ENCODE measurements at regions not wholly inside any gene's neighbourhood (a gene's known extent, or its start where the extent isn't known, plus 50 kb on each side); places are given as distances from the start of the nearest gene placed in this dataset.

GRCh38 chr2:47315475-47315874 is 53.6 kb upstream of the EPCAM start:
- Mint-ChIP-seq H3K9me3 (no peaks in the 10 kb centered on the region), H3K4me3 (no peak overlapping the region), H3K4me1 (no peaks in the 10 kb centered on the region), H3K36me3 (ENCODE audit: insufficient read depth) (no peaks in the 10 kb centered on the region), H3K27ac (ENCODE audit: low read depth) (no peak overlapping the region), H3K27me3 (peaks cover 6% of the 10 kb centered on the region)
- ATAC-seq (replicated peaks; ENCODE audit: extremely low read depth, poor library complexity, severe bottlenecking) (no peak), DNase-seq (ENCODE audit: low spot score in 2 of 2) (no peak)

GRCh38 chr2:47313728-47314127 is 55.4 kb upstream of the EPCAM start:
- ATAC-seq (replicated peaks; ENCODE audit: extremely low read depth, poor library complexity, severe bottlenecking) (no peak), DNase-seq (ENCODE audit: low spot score in 2 of 2) (no peak)
- H3K36me3 Mint-ChIP-seq (ENCODE audit: insufficient read depth) = no peaks in the 10 kb centered on the region

GRCh38 chr2:47313141-47313691 is 55.9 kb upstream of the EPCAM start:
- no peaks in the 10 kb centered on the region for H3K4me1 Mint-ChIP-seq
- no peak overlapping the region for H3K27ac Mint-ChIP-seq (ENCODE audit: low read depth)
- no peak overlapping the region for H3K4me3 Mint-ChIP-seq
- H3K36me3 Mint-ChIP-seq (ENCODE audit: insufficient read depth) = no peaks in the 10 kb centered on the region
- no peaks in the 10 kb centered on the region for H3K9me3 Mint-ChIP-seq
- H3K27me3 Mint-ChIP-seq = no peaks in the 10 kb centered on the region
- ATAC-seq (replicated peaks; ENCODE audit: extremely low read depth, poor library complexity, severe bottlenecking) (no peak), DNase-seq (ENCODE audit: low spot score in 2 of 2) (no peak)

More at GRCh38 chr2:47313728-47314127, 55.4 kb upstream of the EPCAM start:
- Mint-ChIP-seq H3K9me3 (no peaks in the 10 kb centered on the region), H3K27me3 (no peaks in the 10 kb centered on the region), H3K4me3 (no peak overlapping the region), H3K4me1 (no peaks in the 10 kb centered on the region), H3K27ac (ENCODE audit: low read depth) (peak overlapping the region; percentile 17)

- no peaks in the 10 kb centered on the region for H3K36me3 Mint-ChIP-seq (ENCODE audit: insufficient read depth)
- ATAC-seq (replicated peaks; ENCODE audit: extremely low read depth, poor library complexity, severe bottlenecking) = no peak
- H3K4me3 Mint-ChIP-seq = no peak overlapping the region
- H3K27me3 Mint-ChIP-seq = no peaks in the 10 kb centered on the region
- no peaks in the 10 kb centered on the region for H3K9me3 Mint-ChIP-seq
- DNase-seq (ENCODE audit: low spot score in 2 of 2) = no peak
- H3K27ac Mint-ChIP-seq (ENCODE audit: low read depth) = no peak overlapping the region
- H3K4me1 Mint-ChIP-seq = no peaks in the 10 kb centered on the region
Observed at GRCh38 chr2:47312491-47312850, 56.6 kb upstream of the EPCAM start.

- DNase-seq (ENCODE audit: low spot score in 2 of 2) (no peak), ATAC-seq (replicated peaks; ENCODE audit: extremely low read depth, poor library complexity, severe bottlenecking) (no peak)
- H3K4me3 Mint-ChIP-seq = no peak overlapping the region
- H3K4me1 Mint-ChIP-seq = no peaks in the 10 kb centered on the region
- H3K36me3 Mint-ChIP-seq (ENCODE audit: insufficient read depth) = no peaks in the 10 kb centered on the region
- no peaks in the 10 kb centered on the region for H3K9me3 Mint-ChIP-seq
- no peak overlapping the region for H3K27ac Mint-ChIP-seq (ENCODE audit: low read depth)
- no peaks in the 10 kb centered on the region for H3K27me3 Mint-ChIP-seq
Observed at GRCh38 chr2:47311764-47312490, 57.2 kb upstream of the EPCAM start.

- ATAC-seq (replicated peaks; ENCODE audit: extremely low read depth, poor library complexity, severe bottlenecking) (no peak), DNase-seq (ENCODE audit: low spot score in 2 of 2) (no peak)
- peaks cover 8% of the 10 kb centered on the region for H3K27me3 Mint-ChIP-seq
- H3K27ac Mint-ChIP-seq (ENCODE audit: low read depth) = no peak overlapping the region
- no peaks in the 10 kb centered on the region for H3K36me3 Mint-ChIP-seq (ENCODE audit: insufficient read depth)
- H3K4me3 Mint-ChIP-seq = no peak overlapping the region
- H3K9me3 Mint-ChIP-seq = no peaks in the 10 kb centered on the region
- H3K4me1 Mint-ChIP-seq = no peaks in the 10 kb centered on the region
Observed at GRCh38 chr2:47310801-47311560, 58.1 kb upstream of the EPCAM start.

- no peaks in the 10 kb centered on the region for H3K4me1 Mint-ChIP-seq
- no peaks in the 10 kb centered on the region for H3K36me3 Mint-ChIP-seq (ENCODE audit: insufficient read depth)
- ATAC-seq (replicated peaks; ENCODE audit: extremely low read depth, poor library complexity, severe bottlenecking) (no peak), DNase-seq (ENCODE audit: low spot score in 2 of 2) (no peak)
- no peak overlapping the region for H3K4me3 Mint-ChIP-seq
- no peaks in the 10 kb centered on the region for H3K9me3 Mint-ChIP-seq
- peaks cover 10% of the 10 kb centered on the region for H3K27me3 Mint-ChIP-seq
- H3K27ac Mint-ChIP-seq (ENCODE audit: low read depth) = peak overlapping the region; percentile 42
Observed at GRCh38 chr2:47309952-47310800, 58.9 kb upstream of the EPCAM start.

GRCh38 chr2:47309472-47309951 is 59.6 kb upstream of the EPCAM start:
- Mint-ChIP-seq H3K4me1 (no peaks in the 10 kb centered on the region), H3K36me3 (ENCODE audit: insufficient read depth) (no peaks in the 10 kb centered on the region), H3K4me3 (no peak overlapping the region), H3K9me3 (no peaks in the 10 kb centered on the region), H3K27ac (ENCODE audit: low read depth) (peak overlapping the region; percentile 42), H3K27me3 (peaks cover 16% of the 10 kb centered on the region)
- ATAC-seq (replicated peaks; ENCODE audit: extremely low read depth, poor library complexity, severe bottlenecking) (no peak), DNase-seq (ENCODE audit: low spot score in 2 of 2) (no peak)

- Mint-ChIP-seq H3K27ac (ENCODE audit: low read depth) (no peak overlapping the region), H3K27me3 (peaks cover 26% of the 10 kb centered on the region), H3K9me3 (no peaks in the 10 kb centered on the region), H3K36me3 (ENCODE audit: insufficient read depth) (no peaks in the 10 kb centered on the region), H3K4me1 (no peaks in the 10 kb centered on the region), H3K4me3 (no peak overlapping the region)
- ATAC-seq (replicated peaks; ENCODE audit: extremely low read depth, poor library complexity, severe bottlenecking) (no peak), DNase-seq (ENCODE audit: low spot score in 2 of 2) (no peak)
Observed at GRCh38 chr2:47307066-47307465, 62.0 kb upstream of the EPCAM start.

GRCh38 chr2:47304654-47305053 is 64.5 kb upstream of the EPCAM start:
- H3K27ac Mint-ChIP-seq (ENCODE audit: low read depth) = no peak overlapping the region
- H3K27me3 Mint-ChIP-seq = peaks cover 30% of the 10 kb centered on the region
- H3K4me1 Mint-ChIP-seq = peaks cover 12% of the 10 kb centered on the region
- H3K9me3 Mint-ChIP-seq = no peaks in the 10 kb centered on the region
- ATAC-seq (replicated peaks; ENCODE audit: extremely low read depth, poor library complexity, severe bottlenecking) = no peak
- no peak overlapping the region for H3K4me3 Mint-ChIP-seq
- H3K36me3 Mint-ChIP-seq (ENCODE audit: insufficient read depth) = no peaks in the 10 kb centered on the region
- no peak for DNase-seq (ENCODE audit: low spot score in 2 of 2)

- peaks cover 12% of the 10 kb centered on the region for H3K4me1 Mint-ChIP-seq
- H3K27ac Mint-ChIP-seq (ENCODE audit: low read depth) = no peak overlapping the region
- no peaks in the 10 kb centered on the region for H3K9me3 Mint-ChIP-seq
- H3K36me3 Mint-ChIP-seq (ENCODE audit: insufficient read depth) = no peaks in the 10 kb centered on the region
- H3K4me3 Mint-ChIP-seq = no peak overlapping the region
- DNase-seq (ENCODE audit: low spot score in 2 of 2) (no peak), ATAC-seq (replicated peaks; ENCODE audit: extremely low read depth, poor library complexity, severe bottlenecking) (no peak)
- H3K27me3 Mint-ChIP-seq = peaks cover 35% of the 10 kb centered on the region
Observed at GRCh38 chr2:47303341-47304148, 65.6 kb upstream of the EPCAM start.

- ATAC-seq (replicated peaks; ENCODE audit: extremely low read depth, poor library complexity, severe bottlenecking) = no peak
- H3K4me1 Mint-ChIP-seq = peaks cover 12% of the 10 kb centered on the region
- no peaks in the 10 kb centered on the region for H3K9me3 Mint-ChIP-seq
Observed at GRCh38 chr2:47302308-47302707, 66.8 kb upstream of the EPCAM start.

More at GRCh38 chr2:47302308-47302707, 66.8 kb upstream of the EPCAM start:
- no peak overlapping the region for H3K4me3 Mint-ChIP-seq
- H3K27ac Mint-ChIP-seq (ENCODE audit: low read depth) = no peak overlapping the region
- no peak for DNase-seq (ENCODE audit: low spot score in 2 of 2)
- peaks cover 44% of the 10 kb centered on the region for H3K27me3 Mint-ChIP-seq
- H3K36me3 Mint-ChIP-seq (ENCODE audit: insufficient read depth) = no peaks in the 10 kb centered on the region
